Left lung (tissue), 4 donors: ENCODE measurements at regions not wholly inside any gene's neighbourhood (a gene's known extent, or its start where the extent isn't known, plus 50 kb on each side); places are given as distances from the start of the nearest gene placed in this dataset.
A peak's percentile ranks its signal among the peaks of the same experiment; 100 is the strongest.

Experiments
- ATAC-seq: fragments of 200-7000 bp; cut with Tn5 transposase; one replicate; pipeline ENCODE4 v1.9.1; 2020; ENCODE audit warnings: moderate library complexity
- DNase-seq, 4 donors: peaks; one replicate each; pipeline ENCODE4 v3.0.0-alpha.2; 2013 to 2020
- H3K27ac ChIP-seq, 2 donors: fragments of 200-600 bp; sonication (generic) in 1 of 2; one replicate each; pipeline versions ENCODE4 v1.5.0 to v1.8.0; 2020 to 2021
- H3K27me3 ChIP-seq, 2 donors: fragments of 200-600 bp; sonication (generic) in 1 of 2; one replicate each; pipeline versions ENCODE4 v1.5.0 to v1.8.0; 2020 to 2021
- H3K36me3 ChIP-seq, 2 donors: fragments of 200-600 bp; sonication (generic) in 1 of 2; one replicate each; pipeline versions ENCODE4 v1.5.0 to v1.8.0; 2020 to 2021
- H3K4me1 ChIP-seq, 2 donors: fragments of 200-600 bp; one replicate each; pipeline ENCODE4 v1.8.0; 2021
- H3K4me3 ChIP-seq, 2 donors: fragments of 200-600 bp; sonication (generic) in 1 of 2; one replicate each; pipeline versions ENCODE4 v1.5.0 to v1.8.0; 2020 to 2021; ENCODE audit warnings: mild to moderate bottlenecking in 1 of 2
- H3K9me3 ChIP-seq, 2 donors: fragments of 200-600 bp; sonication (generic) in 1 of 2; one replicate each; pipeline versions ENCODE4 v1.5.0 to v1.8.0; 2020 to 2021
- CTCF ChIP-seq, 2 donors: fragments of 200-600 bp; sonication (generic) in 1 of 2; IDR thresholded peaks; one replicate each; pipeline versions ENCODE4 v1.5.0 to v1.8.0; 2021; ENCODE audit warnings: antibody characterized with exemption in 2 of 2
- intact Hi-C, 2 donors: fragments of 100-400 bp; cut with DNase I; formaldehyde crosslinking; loops; one replicate each; pipeline versions ENCODE4 v1.11.2 to v1.14.2; 2022
- donor health status: DM: no; HTN: yes; CAD: no.
- donor health status: DM: no; HTN: no; CAD: no.

GRCh38 chr3:151579571-151580270 lies 118.9 kb upstream of the IGSF10 start:
- H3K36me3 ChIP-seq, result no peaks in the 10 kb centered on the region
- peak; percentile 42 for ATAC-seq
- no peak for DNase-seq
- no peaks in the 10 kb centered on the region for H3K4me1 ChIP-seq
- no peaks in the 10 kb centered on the region for H3K9me3 ChIP-seq
- intact Hi-C loops, result no loop called here
- H3K27ac ChIP-seq, result no peak overlapping the region
- no peak for TF ChIP-seq CTCF (IDR thresholded peaks at IDR 0.05)
- H3K27me3 ChIP-seq, result no peaks in the 10 kb centered on the region
- no peak overlapping the region for H3K4me3 ChIP-seq

- H3K27me3 ChIP-seq, result no peaks in the 10 kb centered on the region
- no peak overlapping the region for H3K4me3 ChIP-seq
- no peak for DNase-seq
- no peaks in the 10 kb centered on the region for H3K36me3 ChIP-seq
- TF ChIP-seq CTCF (IDR thresholded peaks at IDR 0.05), result no peak
- no peak for ATAC-seq
- H3K27ac ChIP-seq, result no peak overlapping the region
- H3K9me3 ChIP-seq, result no peaks in the 10 kb centered on the region
- intact Hi-C loops, result no loop called here
- no peaks in the 10 kb centered on the region for H3K4me1 ChIP-seq
These were observed 117.6 kb upstream of the IGSF10 start for GRCh38 chr3:151578495-151578894.

GRCh38 chr3:151576511-151577137 lies 115.8 kb upstream of the IGSF10 start:
- Histone ChIP-seq H3K4me3 (no peak overlapping the region), H3K27me3 (no peaks in the 10 kb centered on the region), H3K27ac (no peak overlapping the region), H3K9me3 (no peaks in the 10 kb centered on the region), H3K36me3 (no peaks in the 10 kb centered on the region), H3K4me1 (no peaks in the 10 kb centered on the region)
- DNase-seq, result no peak
- TF ChIP-seq CTCF (IDR thresholded peaks at IDR 0.05), result no peak
- ATAC-seq, result no peak
- intact Hi-C loops, result no loop called here

- TF ChIP-seq CTCF (IDR thresholded peaks at IDR 0.05), result no peak
- no peaks in the 10 kb centered on the region for H3K9me3 ChIP-seq
- H3K36me3 ChIP-seq, result no peaks in the 10 kb centered on the region
- H3K27ac ChIP-seq, result no peak overlapping the region
- no peak overlapping the region for H3K4me3 ChIP-seq
- intact Hi-C loops, result no loop called here
- no peaks in the 10 kb centered on the region for H3K4me1 ChIP-seq
- no peak for DNase-seq
- ATAC-seq, result no peak
- no peaks in the 10 kb centered on the region for H3K27me3 ChIP-seq
These were observed 107.3 kb upstream of the IGSF10 start for GRCh38 chr3:151568184-151568583.

- no peaks in the 10 kb centered on the region for H3K36me3 ChIP-seq
- H3K27ac ChIP-seq, result no peak overlapping the region
- H3K9me3 ChIP-seq, result no peaks in the 10 kb centered on the region
- ATAC-seq (no peak), DNase-seq (no peak)
- H3K4me3 ChIP-seq, result no peak overlapping the region
- H3K4me1 ChIP-seq, result no peaks in the 10 kb centered on the region
- no peak for TF ChIP-seq CTCF (IDR thresholded peaks at IDR 0.05)
- no peaks in the 10 kb centered on the region for H3K27me3 ChIP-seq
- intact Hi-C loops, result no loop called here
These were observed 106.6 kb upstream of the IGSF10 start for GRCh38 chr3:151567477-151567876.
